GM23248 (cell line): ENCODE measurements at regions not wholly inside any gene's neighbourhood (a gene's known extent, or its start where the extent isn't known, plus 50 kb on each side); places are given as distances from the start of the nearest gene placed in this dataset.

Experiments used
- EZH2 ChIP-seq: fragments of 200-600 bp; sonication (generic); IDR thresholded peaks from 2 replicates; pipeline ENCODE4 v1.6.1; 2018; ENCODE audit warnings: antibody characterized with exemption, mild to moderate bottlenecking; ENCODE audit not compliant: insufficient read depth, poor library complexity, severe bottlenecking
- EZH2phosphoT487 ChIP-seq: fragments of 200-600 bp; sonication (generic); IDR thresholded peaks from 2 replicates; pipeline ENCODE4 v1.6.1; 2018; ENCODE audit warnings: antibody characterized with exemption, moderate library complexity, mild to moderate bottlenecking, low read depth; ENCODE audit not compliant: insufficient read depth

GRCh38 chr2:176471949-176472348 lies 202.7 kb downstream of the MTX2 start:
- no peak for TF ChIP-seq EZH2
- TF ChIP-seq EZH2phosphoT487: no peak
